ENCODE measurements at regions not wholly inside any gene's neighbourhood (a gene's known extent, or its start where the extent isn't known, plus 50 kb on each side); places are given as distances from the start of the nearest gene placed in this dataset.

DNA sequence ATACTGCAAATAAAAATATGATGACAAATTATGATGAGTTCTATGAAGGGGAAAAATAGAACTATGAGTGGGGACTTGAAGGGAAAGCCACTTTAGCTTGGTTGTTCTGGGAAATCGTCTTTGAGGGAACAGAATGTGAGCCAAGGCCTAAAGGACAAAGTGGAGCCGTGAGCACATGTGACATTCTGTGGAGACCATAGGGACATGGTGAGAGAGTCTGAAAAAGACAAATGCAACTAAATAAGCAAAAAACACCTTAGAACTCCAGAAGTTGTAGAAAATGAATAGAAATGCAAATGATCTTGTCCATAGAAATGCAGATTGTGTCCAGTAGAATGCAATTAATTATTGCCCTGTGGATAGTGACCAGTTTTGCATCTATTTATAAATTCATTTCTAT is 86.8 kb upstream of the ANKRD10 start:
- TF ChIP-seq, protein P1, sequence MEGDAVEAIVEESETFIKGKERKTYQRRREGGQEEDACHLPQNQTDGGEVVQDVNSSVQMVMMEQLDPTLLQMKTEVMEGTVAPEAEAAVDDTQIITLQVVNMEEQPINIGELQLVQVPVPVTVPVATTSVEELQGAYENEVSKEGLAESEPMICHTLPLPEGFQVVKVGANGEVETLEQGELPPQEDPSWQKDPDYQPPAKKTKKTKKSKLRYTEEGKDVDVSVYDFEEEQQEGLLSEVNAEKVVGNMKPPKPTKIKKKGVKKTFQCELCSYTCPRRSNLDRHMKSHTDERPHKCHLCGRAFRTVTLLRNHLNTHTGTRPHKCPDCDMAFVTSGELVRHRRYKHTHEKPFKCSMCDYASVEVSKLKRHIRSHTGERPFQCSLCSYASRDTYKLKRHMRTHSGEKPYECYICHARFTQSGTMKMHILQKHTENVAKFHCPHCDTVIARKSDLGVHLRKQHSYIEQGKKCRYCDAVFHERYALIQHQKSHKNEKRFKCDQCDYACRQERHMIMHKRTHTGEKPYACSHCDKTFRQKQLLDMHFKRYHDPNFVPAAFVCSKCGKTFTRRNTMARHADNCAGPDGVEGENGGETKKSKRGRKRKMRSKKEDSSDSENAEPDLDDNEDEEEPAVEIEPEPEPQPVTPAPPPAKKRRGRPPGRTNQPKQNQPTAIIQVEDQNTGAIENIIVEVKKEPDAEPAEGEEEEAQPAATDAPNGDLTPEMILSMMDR (IDR thresholded peaks at IDR 0.05; ENCODE audit: low read depth, low read length, missing control alignments) = no peak
- in situ Hi-C loops (cut with HindIII; ENCODE audit: low sequenced_read_pairs) = no loop called here
- H3K4me3 ChIP-seq (ENCODE audit: low read depth, low read length) = no peak overlapping the region
- no peak for DNase-seq (ENCODE audit: low read depth)

DNA sequence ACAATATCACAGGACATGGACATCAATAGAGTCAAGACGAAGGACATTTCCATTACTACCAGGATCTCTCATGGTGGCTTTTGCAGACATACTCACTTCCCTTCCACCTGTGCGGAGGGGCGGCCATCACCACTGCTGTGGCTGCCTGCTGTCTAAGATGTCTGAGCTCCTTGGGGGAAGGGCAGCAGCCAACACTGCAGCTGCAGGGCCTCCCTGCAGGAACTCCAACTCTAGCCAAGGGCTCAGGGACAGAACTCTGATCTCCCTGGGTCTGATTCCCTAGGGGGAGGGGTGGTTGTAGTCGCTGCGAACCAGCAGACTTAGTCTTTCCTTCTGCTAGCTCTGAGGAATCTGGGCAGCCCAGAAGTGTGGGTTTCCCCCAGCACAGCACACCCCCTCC is 78.9 kb upstream of the ANKRD10 start:
- in situ Hi-C loops (cut with HindIII; ENCODE audit: low sequenced_read_pairs) = no loop called here
- no peak overlapping the region for H3K4me3 ChIP-seq (ENCODE audit: low read depth, low read length)
- TF ChIP-seq, protein P1 (IDR thresholded peaks at IDR 0.05; ENCODE audit: low read depth, low read length, missing control alignments) = no peak
- DNase-seq (ENCODE audit: low read depth) = no peak

DNA sequence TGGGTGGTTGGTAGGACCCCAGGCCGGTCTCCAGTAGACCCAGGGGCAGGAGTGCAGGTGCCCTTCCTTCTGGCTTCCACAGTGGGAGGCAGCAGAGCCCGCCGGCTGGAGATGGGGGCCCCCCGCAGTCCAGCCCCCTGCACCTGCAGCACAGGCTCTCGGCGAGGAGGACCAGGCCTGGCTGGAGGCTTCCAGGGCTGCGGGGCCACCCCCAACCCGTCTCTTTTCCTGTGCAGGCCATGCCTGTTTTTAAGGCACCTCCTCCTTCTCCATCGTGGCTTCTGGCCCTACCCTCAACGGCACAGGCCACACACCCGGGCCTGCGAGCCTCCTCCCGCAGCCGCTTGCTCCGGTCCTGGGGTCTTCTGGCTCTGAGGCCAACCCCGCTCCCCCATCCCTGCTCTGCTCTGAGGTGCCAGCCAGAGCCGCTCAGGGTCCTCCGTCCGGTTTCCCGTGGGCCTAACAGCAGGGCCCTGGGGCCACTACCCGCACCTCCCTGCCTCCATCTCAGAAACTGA is 77.2 kb upstream of the ANKRD10 start:
- TF ChIP-seq, protein P1 (IDR thresholded peaks at IDR 0.05; ENCODE audit: low read depth, low read length, missing control alignments) = no peak
- H3K4me3 ChIP-seq (ENCODE audit: low read depth, low read length) = no peak overlapping the region
- DNase-seq (ENCODE audit: low read depth) = no peak
- in situ Hi-C loops (cut with HindIII; ENCODE audit: low sequenced_read_pairs) = no loop called here

DNA sequence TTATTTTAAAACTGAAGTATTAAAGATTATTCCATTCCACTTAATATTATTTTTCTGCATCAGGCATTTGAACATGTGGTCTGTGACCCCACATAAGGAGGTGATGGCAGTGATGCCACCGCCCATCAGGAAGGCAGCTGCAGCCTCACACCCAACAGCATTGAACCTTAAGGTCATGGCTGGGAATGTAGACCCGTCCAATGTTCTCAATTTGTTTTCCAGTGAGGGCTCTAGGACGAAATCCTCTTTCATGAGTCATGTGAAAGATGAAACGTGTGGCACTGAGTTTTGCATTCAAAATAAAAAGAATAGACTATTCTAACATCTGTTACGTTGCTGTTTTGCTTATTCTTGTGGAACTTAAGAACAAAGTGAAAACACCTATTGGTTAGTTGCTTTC is 74.5 kb upstream of the ANKRD10 start:
- TF ChIP-seq, protein P1 (IDR thresholded peaks at IDR 0.05; ENCODE audit: low read depth, low read length, missing control alignments) = no peak
- in situ Hi-C loops (cut with HindIII; ENCODE audit: low sequenced_read_pairs) = no loop called here
- no peak for DNase-seq (ENCODE audit: low read depth)

DNA sequence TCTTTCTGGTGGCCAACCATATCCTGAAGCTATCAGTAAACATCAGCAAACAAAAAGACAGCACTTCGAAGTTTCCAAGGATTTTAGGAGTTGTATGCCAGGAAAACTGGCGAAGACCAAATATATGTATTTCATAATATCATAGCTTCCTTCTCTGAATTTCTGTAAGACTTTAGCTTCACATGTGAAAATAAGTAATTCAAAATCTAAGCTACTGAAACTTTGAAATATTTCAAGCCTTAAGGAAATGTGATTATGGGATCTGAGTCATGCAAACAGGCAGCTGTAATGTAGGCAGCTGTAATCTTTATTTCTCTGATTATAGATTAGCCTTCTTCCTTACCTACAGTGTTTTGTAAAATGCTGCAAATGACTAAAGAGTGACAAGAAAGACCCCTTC is 70.7 kb upstream of the ANKRD10 start:
- TF ChIP-seq, protein P1 (IDR thresholded peaks at IDR 0.05; ENCODE audit: low read depth, low read length, missing control alignments) = no peak
- no peak overlapping the region for H3K4me3 ChIP-seq (ENCODE audit: low read depth, low read length)
- DNase-seq (ENCODE audit: low read depth) = no peak
- in situ Hi-C loops (cut with HindIII; ENCODE audit: low sequenced_read_pairs) = no loop called here

More for the DNA sequence above, 74.5 kb upstream of the ANKRD10 start:
- no peak overlapping the region for H3K4me3 ChIP-seq (ENCODE audit: low read depth, low read length)

DNA sequence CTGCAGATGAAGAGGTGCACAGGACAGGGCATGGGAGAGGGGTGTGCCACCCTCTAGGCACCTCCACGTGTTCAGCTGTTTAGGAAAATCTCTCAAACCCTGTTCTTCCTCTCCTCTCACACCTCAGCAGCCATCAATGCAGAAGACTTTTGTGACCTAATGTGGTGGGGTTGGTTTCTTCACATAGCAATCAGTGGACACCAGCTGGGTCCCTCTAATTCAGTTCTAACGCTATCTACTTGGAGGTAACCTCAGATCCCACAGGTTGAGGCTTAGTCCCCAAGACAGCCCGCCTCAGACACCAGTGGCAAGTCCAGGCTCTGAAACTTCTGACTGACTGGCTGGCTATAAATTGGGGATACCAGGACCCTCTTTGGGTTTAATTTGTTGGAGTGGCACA is 69.9 kb upstream of the ANKRD10 start:
- TF ChIP-seq, protein P1 (IDR thresholded peaks at IDR 0.05; ENCODE audit: low read depth, low read length, missing control alignments) = no peak
- no peak overlapping the region for H3K4me3 ChIP-seq (ENCODE audit: low read depth, low read length)
- in situ Hi-C loops (cut with HindIII; ENCODE audit: low sequenced_read_pairs) = no loop called here
- DNase-seq (ENCODE audit: low read depth) = no peak

DNA sequence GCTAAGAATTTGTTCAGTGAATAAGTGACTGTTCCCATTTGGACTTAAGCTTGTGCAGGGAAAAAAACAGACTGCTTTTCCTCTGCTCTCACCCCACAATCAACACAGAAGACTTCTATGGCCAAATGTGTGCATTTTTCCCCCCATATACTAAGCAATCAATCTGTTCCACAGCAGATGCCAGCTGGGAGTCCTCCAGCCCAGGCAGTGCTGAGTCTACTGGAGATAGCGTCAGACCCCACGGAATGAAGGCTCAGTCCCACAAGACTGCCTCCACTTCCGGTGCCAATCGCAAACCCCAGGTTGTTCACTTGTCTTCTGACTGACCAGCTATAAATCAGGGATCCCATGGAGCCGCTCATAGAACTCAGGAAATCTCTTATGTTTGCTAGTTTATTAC is 69.5 kb upstream of the ANKRD10 start:
- TF ChIP-seq, protein P1 (IDR thresholded peaks at IDR 0.05; ENCODE audit: low read depth, low read length, missing control alignments) = no peak
- in situ Hi-C loops (cut with HindIII; ENCODE audit: low sequenced_read_pairs) = no loop called here
- H3K4me3 ChIP-seq (ENCODE audit: low read depth, low read length) = no peak overlapping the region
- no peak for DNase-seq (ENCODE audit: low read depth)

Measured in astrocyte of the cerebellum (primary cell).